ENCODE measurements at regions not wholly inside any gene's neighbourhood (a gene's known extent, or its start where the extent isn't known, plus 50 kb on each side); places are given as distances from the start of the nearest gene placed in this dataset.

- H3K4me3 ChIP-seq (ENCODE audit: low read depth, low read length, poor library complexity, severe bottlenecking) = no peak overlapping the region
- no peak overlapping the region for H3K9ac ChIP-seq (ENCODE audit: low read length)
- no peak overlapping the region for H3K4me2 ChIP-seq (ENCODE audit: low read length)
- H3K9me3 ChIP-seq (ENCODE audit: low read length) = no peaks in the 10 kb centered on the region
- H3K79me2 ChIP-seq (ENCODE audit: insufficient read depth, low read length) = no peaks in the 10 kb centered on the region
- no peak overlapping the region for H3K27ac ChIP-seq (ENCODE audit: low read depth, low read length, poor library complexity, severe bottlenecking)
- H2AFZ ChIP-seq (ENCODE audit: low read length) = no peak overlapping the region
- no peak for TF ChIP-seq EZH2 (IDR thresholded peaks at IDR 0.05; ENCODE audit: borderline replicate concordance, low read length)
- TF ChIP-seq, protein P1, sequence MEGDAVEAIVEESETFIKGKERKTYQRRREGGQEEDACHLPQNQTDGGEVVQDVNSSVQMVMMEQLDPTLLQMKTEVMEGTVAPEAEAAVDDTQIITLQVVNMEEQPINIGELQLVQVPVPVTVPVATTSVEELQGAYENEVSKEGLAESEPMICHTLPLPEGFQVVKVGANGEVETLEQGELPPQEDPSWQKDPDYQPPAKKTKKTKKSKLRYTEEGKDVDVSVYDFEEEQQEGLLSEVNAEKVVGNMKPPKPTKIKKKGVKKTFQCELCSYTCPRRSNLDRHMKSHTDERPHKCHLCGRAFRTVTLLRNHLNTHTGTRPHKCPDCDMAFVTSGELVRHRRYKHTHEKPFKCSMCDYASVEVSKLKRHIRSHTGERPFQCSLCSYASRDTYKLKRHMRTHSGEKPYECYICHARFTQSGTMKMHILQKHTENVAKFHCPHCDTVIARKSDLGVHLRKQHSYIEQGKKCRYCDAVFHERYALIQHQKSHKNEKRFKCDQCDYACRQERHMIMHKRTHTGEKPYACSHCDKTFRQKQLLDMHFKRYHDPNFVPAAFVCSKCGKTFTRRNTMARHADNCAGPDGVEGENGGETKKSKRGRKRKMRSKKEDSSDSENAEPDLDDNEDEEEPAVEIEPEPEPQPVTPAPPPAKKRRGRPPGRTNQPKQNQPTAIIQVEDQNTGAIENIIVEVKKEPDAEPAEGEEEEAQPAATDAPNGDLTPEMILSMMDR (IDR thresholded peaks at IDR 0.05; ENCODE audit: low read length) = no peak
- H3K9me2 ChIP-seq (ENCODE audit: low read depth, low read length) = no peaks in the 10 kb centered on the region
- no peaks in the 10 kb centered on the region for H3K27me3 ChIP-seq (ENCODE audit: insufficient read depth, low read length)
- no peaks in the 10 kb centered on the region for H4K20me1 ChIP-seq (ENCODE audit: insufficient read depth, low read length)
- H3K4me1 ChIP-seq (ENCODE audit: insufficient read depth, low read length, severe bottlenecking) = no peaks in the 10 kb centered on the region
- H3F3A ChIP-seq (ENCODE audit: insufficient read depth, low read length) = no peaks in the 10 kb centered on the region
- H3K36me3 ChIP-seq (ENCODE audit: insufficient read depth, low read length) = no peaks in the 10 kb centered on the region
These were observed 200.3 kb downstream of the LMO4 start for GRCh38 chr1:87528754-87529517.

GRCh38 chr1:87530042-87530807 is 201.5 kb downstream of the LMO4 start:
- Histone ChIP-seq H3K27ac (ENCODE audit: low read depth, low read length, poor library complexity, severe bottlenecking) (no peak overlapping the region), H3K27me3 (ENCODE audit: insufficient read depth, low read length) (no peaks in the 10 kb centered on the region), H3K4me3 (ENCODE audit: low read depth, low read length, poor library complexity, severe bottlenecking) (no peak overlapping the region), H3K79me2 (ENCODE audit: insufficient read depth, low read length) (no peaks in the 10 kb centered on the region), H3K4me1 (ENCODE audit: insufficient read depth, low read length, severe bottlenecking) (no peaks in the 10 kb centered on the region), H2AFZ (ENCODE audit: low read length) (no peak overlapping the region), H3F3A (ENCODE audit: insufficient read depth, low read length) (no peaks in the 10 kb centered on the region), H4K20me1 (ENCODE audit: insufficient read depth, low read length) (no peaks in the 10 kb centered on the region), H3K9ac (ENCODE audit: low read length) (no peak overlapping the region), H3K4me2 (ENCODE audit: low read length) (no peak overlapping the region), H3K9me2 (ENCODE audit: low read depth, low read length) (no peaks in the 10 kb centered on the region), H3K9me3 (ENCODE audit: low read length) (no peaks in the 10 kb centered on the region), H3K36me3 (ENCODE audit: insufficient read depth, low read length) (no peaks in the 10 kb centered on the region)
- no peak for TF ChIP-seq EZH2 (IDR thresholded peaks at IDR 0.05; ENCODE audit: borderline replicate concordance, low read length)
- TF ChIP-seq, protein P1 (IDR thresholded peaks at IDR 0.05; ENCODE audit: low read length) = no peak

DNA sequence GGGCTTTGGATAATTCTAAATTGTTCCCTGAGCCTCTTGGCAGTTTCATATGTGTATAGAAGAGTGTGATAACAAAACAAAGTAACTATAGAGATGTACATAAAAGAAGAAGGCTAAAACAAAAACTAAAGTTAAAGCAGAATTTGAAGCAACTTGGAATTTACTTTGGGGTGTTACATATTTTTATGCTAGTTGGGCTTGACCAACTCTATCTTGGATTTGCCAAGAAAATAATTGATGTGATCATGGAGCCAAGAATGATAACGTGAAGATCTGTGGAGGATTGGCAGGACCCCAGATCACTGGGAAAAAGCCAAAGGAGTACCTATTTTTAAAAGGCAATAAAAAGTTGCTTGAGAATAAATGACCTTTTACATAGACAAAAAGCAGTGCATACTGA is 206.9 kb downstream of the LMO4 start:
- Histone ChIP-seq H4K20me1 (ENCODE audit: insufficient read depth, low read length) (no peaks in the 10 kb centered on the region), H3K36me3 (ENCODE audit: insufficient read depth, low read length) (no peaks in the 10 kb centered on the region), H3K27me3 (ENCODE audit: insufficient read depth, low read length) (no peaks in the 10 kb centered on the region), H3K9ac (ENCODE audit: low read length) (no peak overlapping the region), H3K4me1 (ENCODE audit: insufficient read depth, low read length, severe bottlenecking) (no peaks in the 10 kb centered on the region), H3K4me3 (ENCODE audit: low read depth, low read length, poor library complexity, severe bottlenecking) (no peak overlapping the region), H3K79me2 (ENCODE audit: insufficient read depth, low read length) (no peaks in the 10 kb centered on the region), H3F3A (ENCODE audit: insufficient read depth, low read length) (no peaks in the 10 kb centered on the region), H2AFZ (ENCODE audit: low read length) (no peak overlapping the region), H3K9me3 (ENCODE audit: low read length) (no peaks in the 10 kb centered on the region), H3K9me2 (ENCODE audit: low read depth, low read length) (no peaks in the 10 kb centered on the region), H3K4me2 (ENCODE audit: low read length) (no peak overlapping the region), H3K27ac (ENCODE audit: low read depth, low read length, poor library complexity, severe bottlenecking) (no peak overlapping the region)
- TF ChIP-seq EZH2 (IDR thresholded peaks at IDR 0.05; ENCODE audit: borderline replicate concordance, low read length) = no peak

Measured in OCI-LY1 (cell line).